HG03139 (cell line): ENCODE measurements at regions not wholly inside any gene's neighbourhood (a gene's known extent, or its start where the extent isn't known, plus 50 kb on each side); places are given as distances from the start of the nearest gene placed in this dataset.

Experiments used
- ATAC-seq: cut with Tn5 transposase; IDR thresholded peaks from one replicate; pipeline ENCODE4 v1.9.1; 2021; ENCODE audit not compliant: unreplicated experiment

DNA sequence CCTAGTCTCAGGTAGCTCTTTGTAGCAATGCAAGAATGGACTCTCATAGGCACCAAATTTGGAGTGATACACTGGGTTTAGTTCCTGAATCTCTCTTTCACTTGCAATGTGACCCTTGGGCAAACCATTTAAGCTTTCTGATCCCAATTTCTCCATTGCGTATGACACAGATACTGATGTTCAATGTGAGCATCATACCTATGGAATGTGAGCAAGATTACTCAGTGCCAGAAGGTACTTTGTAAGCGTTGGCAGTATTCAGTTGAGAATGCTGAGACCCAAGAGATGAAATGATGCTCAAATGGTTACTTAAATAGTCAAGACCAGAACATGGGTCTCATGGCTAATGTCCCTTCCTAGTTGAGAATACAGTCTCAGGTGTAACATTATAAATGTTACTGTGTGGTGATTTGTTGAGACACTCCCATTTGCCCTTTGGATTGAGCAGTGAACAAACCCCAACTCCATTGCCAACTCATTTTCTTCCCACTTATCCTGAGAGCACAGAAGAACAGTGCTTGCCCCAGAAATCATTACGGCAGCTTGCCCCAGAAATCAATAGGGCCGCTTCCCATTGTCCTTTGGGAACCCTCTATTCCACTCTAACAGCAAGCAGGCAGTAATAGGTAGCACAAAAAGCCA lies 134.1 kb downstream of the SOX9 start:
- no peak for ATAC-seq

GRCh38 chr17:72255481-72255880 lies 134.7 kb downstream of the SOX9 start:
- ATAC-seq, result no peak

- ATAC-seq, result no peak
These were observed 137.9 kb downstream of the SOX9 start for GRCh38 chr17:72258711-72259110.

DNA sequence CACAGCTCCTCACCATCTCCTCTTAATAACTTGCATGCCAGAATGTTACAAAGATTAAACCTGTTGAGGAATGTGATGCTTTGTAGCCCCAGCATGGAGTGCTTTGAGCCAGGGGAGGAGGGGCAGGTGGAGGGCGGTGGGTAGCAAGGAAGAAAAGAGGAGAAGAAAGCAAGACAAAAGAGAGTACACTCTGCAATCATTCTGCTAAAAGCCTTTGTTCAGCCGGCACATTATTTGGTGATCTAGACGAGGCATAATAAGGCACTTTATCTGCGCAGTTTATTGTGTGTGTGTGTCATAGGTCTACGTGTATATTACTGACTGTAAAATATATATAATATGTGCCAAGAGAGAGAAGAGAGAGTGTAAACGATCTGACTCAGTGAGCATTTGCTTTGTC lies 139.1 kb downstream of the SOX9 start:
- ATAC-seq, result no peak

GRCh38 chr17:72262766-72263165 lies 141.9 kb downstream of the SOX9 start:
- ATAC-seq, result no peak

- ATAC-seq, result no peak
These were observed 144.0 kb downstream of the SOX9 start for GRCh38 chr17:72264682-72265405.

- no peak for ATAC-seq
These were observed 145.4 kb downstream of the SOX9 start for GRCh38 chr17:72266112-72266775.

DNA sequence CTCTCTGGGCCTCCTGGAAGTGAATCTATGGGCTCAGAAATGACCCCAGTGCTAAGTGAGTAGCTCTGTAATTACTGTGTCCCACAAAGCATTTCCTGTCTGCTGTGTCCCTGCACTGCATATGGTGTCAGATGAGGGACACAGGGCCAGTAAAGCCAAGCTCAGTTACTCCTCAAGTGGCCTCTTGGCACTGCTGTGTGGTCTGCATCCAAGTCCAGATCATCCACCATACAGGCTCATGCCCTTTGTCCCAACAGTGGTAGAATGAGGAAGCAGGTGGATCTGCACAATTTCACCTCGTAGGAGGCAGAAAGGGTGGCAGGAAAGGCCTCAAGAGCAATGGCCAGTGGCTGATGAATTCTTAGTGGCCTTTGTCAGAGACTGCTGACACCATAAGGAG lies 146.8 kb downstream of the SOX9 start:
- ATAC-seq, result no peak

DNA sequence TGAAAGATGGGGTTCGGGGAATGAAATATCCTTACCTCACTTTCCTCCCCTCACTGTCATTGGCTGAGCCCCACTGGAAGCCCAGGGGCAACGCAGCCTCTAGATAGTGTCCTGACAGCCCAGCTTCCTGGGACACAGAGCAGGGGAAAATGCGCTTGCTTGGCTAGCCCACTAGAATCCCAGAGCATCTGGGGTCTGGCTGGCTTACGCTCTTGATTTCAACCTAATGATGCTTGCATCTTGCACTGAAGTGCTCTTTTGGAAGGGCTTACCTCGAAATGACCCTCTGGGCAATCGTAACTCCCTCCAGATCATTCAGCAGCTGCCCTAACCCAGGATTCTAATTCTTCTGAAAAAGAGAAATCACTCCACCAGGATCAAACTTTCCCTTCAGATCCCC lies 147.6 kb downstream of the SOX9 start:
- ATAC-seq, result no peak

- no peak for ATAC-seq
These were observed 149.6 kb downstream of the SOX9 start for GRCh38 chr17:72270273-72270924.

GRCh38 chr17:72271603-72272002 lies 150.8 kb downstream of the SOX9 start:
- ATAC-seq, result no peak

DNA sequence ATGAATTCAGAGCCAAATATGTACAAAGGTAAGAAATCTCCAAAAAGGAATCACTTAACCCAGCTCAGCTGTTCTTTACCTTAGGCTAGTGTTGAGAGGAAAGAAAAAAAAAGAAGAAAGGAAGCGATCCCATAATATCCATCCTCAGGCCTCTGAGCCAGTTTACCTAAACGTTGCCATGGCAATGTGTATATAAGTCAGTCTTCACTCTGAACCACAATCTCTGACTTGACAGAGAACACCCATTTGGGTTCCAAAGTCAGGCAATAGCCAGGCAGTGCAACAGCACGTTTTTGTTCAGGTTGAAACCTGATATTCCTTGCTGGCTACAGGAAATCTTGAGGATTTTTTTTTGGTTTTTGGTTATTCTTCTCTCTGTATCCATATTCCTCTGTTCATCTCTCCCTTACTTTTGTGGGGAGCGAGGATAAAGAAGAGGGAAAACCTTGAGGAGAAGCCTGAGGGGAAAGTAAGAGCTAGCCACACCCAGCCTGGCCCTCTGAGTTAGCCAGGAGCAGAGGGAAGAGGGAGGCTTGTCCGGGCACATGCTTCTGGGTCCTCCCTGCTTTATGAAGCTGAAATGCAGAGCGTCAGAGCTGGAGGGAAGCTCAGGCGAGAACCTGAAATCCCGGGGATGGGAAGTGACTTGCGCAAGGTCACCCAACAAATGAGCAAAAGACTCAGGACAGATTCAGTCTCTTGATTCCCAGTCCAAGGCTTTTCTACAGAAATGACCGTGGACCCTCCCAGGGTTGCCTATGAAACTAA lies 152.7 kb downstream of the SOX9 start:
- no peak for ATAC-seq

GRCh38 chr17:72274614-72275013 lies 153.8 kb downstream of the SOX9 start:
- ATAC-seq, result no peak

DNA sequence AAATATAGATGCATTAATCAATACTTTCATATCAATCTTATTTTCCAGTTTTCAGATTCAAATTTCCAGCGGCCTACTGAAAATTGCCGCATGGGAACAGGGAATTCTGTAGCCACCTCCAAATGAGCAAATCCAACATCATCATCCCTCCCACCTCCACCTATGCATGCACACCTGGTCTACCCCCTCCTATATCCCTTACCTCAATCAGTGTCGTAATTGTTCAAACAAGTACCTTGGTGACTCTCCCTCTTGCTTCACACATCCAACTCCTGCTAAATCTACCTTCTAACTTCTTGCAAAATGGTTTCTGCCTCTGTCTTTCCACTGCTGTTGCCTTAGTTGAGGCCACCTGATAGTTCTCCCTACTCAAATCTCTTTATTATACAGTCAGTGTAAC lies 160.1 kb downstream of the SOX9 start:
- ATAC-seq, result no peak

DNA sequence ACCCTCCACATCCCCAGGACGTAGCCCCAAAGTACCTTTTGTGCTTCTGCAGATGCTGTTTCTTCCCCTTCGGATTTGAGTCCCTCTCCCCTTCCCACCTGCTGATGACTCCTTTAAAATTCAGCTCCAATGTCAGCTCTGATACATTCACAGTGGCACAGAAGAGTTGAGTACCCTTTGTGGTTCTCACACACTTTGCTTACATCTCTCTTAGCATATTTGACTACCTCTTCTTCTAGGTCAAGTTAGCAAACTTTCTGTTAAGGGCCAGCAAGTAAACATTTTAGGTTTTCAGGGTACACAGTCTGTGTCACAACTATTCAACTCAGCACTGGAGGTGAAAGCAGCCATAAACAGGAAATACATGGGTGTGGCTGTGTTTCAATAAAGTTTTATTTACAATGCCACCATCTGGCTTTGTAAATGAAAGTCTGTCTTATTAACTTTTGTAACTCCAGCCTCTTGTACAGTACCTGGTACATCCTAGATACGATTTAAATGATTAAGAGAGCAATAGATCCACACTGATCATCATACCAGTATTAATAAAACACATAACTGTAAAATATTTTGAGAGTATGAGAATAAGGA lies 161.7 kb downstream of the SOX9 start:
- ATAC-seq, result no peak

GRCh38 chr17:72284806-72285205 lies 164.0 kb downstream of the SOX9 start:
- no peak for ATAC-seq

DNA sequence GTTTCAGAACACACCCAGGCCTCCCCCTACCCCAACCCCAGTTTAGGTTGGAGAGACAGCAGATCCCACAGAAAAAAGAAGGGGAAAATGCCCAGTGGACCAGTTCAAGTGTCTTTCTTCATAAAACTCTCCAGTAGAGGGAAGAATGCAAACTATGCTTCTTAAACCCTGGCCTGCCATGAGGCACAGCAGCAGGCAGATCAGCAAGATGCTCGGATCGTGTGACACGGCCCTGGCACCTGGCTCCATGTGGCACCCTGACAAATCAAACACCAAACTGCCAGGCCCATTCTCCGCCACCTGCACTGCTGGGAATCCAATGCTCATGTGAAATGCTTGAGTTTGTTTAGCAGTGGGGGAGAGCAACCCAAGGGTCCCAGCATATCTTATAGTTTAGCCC lies 166.8 kb downstream of the SOX9 start:
- ATAC-seq, result no peak

GRCh38 chr17:72294487-72294893 lies 173.7 kb downstream of the SOX9 start:
- no peak for ATAC-seq

- no peak for ATAC-seq
These were observed 175.1 kb downstream of the SOX9 start for GRCh38 chr17:72295916-72296315.

DNA sequence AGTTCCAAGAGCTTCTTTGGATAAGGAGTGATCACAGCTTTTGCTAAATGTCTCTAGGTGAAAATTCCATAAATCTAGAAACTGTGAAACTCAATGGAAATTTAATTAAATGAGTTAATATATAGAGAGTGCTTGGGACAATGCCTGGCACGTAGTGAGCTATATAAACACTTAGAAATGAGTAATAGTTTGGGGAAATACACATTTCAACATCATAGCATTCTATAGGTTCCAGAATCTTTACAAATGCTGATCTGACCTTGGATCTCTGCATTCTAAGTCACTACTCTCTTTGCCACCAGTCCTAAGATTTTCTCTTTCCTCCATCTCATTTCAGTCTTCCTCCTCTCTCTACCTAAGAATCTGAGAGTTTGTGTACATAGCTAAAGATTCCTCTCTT lies 175.6 kb downstream of the SOX9 start:
- no peak for ATAC-seq
